ENCODE measurements at regions not wholly inside any gene's neighbourhood (a gene's known extent, or its start where the extent isn't known, plus 50 kb on each side); places are given as distances from the start of the nearest gene placed in this dataset.

DNA sequence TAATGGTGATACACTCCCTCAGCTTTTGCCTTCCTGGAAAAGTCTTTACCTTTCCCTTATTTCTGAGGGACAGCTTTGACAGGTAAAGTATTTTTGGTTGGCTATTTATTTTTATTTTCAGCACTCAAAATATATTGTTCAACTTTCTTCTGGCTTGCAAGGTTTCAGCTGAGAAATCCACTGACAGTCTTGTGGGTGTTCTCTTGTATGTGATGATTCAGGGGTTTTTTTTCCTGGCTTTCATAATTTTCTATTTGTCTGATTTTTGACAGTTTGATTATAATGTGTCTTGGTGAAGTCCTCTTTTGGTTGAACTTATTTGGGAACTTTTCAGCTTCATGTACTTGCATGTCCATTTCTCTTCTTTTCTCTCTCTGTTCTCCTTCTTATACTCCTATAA, 73.7 kb upstream of the OTOGL start:
- Histone ChIP-seq H4K20me1 (ENCODE audit: control insufficient read depth, insufficient read depth, insufficient read length) (no peaks in the 10 kb centered on the region), H3K14ac (ENCODE audit: insufficient read depth, low read length) (no peak overlapping the region), H2BK12ac (ENCODE audit: insufficient read length, low read depth, low read length) (no peak overlapping the region), H2BK5ac (ENCODE audit: insufficient read length, low read length) (no peak overlapping the region), H3K9me3 (ENCODE audit: control insufficient read depth, low read depth, low read length) (no peaks in the 10 kb centered on the region), H3K23ac (ENCODE audit: insufficient read length, low read depth, low read length) (no peak overlapping the region), H2BK20ac (ENCODE audit: low read depth, low read length, poor library complexity, severe bottlenecking) (no peak overlapping the region), H3K23me2 (ENCODE audit: insufficient read length, low read depth, low read length, poor library complexity, severe bottlenecking) (no peaks in the 10 kb centered on the region), H3K79me1 (ENCODE audit: insufficient read depth, low read depth, low read length, poor library complexity, severe bottlenecking) (no peaks in the 10 kb centered on the region), H3K56ac (ENCODE audit: insufficient read length, low read depth, low read length) (no peak overlapping the region), H2AK5ac (ENCODE audit: insufficient read length, low read length) (no peak overlapping the region), H3K4ac (ENCODE audit: low read depth, low read length) (no peak overlapping the region), H3K79me2 (ENCODE audit: insufficient read depth, low read length) (no peaks in the 10 kb centered on the region), H2BK15ac (ENCODE audit: low read depth, low read length) (no peak overlapping the region), H2AFZ (ENCODE audit: low read length) (no peak overlapping the region), H3K4me2 (ENCODE audit: insufficient read depth, insufficient read length, low read length) (no peak overlapping the region), H3K9ac (ENCODE audit: extremely low read depth, insufficient read length, low read length) (no peak overlapping the region), H3K18ac (ENCODE audit: insufficient read length, low read depth, low read length) (no peak overlapping the region), H2BK120ac (ENCODE audit: low read depth, low read length, poor library complexity, severe bottlenecking) (no peak overlapping the region), H3K27me3 (ENCODE audit: insufficient read depth, low read length) (no peaks in the 10 kb centered on the region), H4K91ac (ENCODE audit: insufficient read length, low read depth, low read length) (no peak overlapping the region), H4K8ac (replicated peaks; ENCODE audit: insufficient read length, low read depth, low read length) (no peak overlapping the region), H3K4me1 (ENCODE audit: insufficient read depth, low read length) (peaks cover 6% of the 10 kb centered on the region; the same call in 1 of the 2 replicates), H4K5ac (ENCODE audit: insufficient read length, low read depth, low read length) (no peak overlapping the region), H3K27ac (ENCODE audit: insufficient read length, low read depth, low read length) (no peak overlapping the region), H3T11ph (ENCODE audit: low read length) (no peak overlapping the region)
- H3K4me1 Mint-ChIP-seq, result peaks cover 8 to 10% of the 10 kb centered on the region in 2 experiments
- no peak for DNase-seq
- H3K36me3 Mint-ChIP-seq (ENCODE audit: insufficient read depth in 1 of 3, low read depth in 3 of 3), result peaks cover 0 to 9% (median 2%) of the 10 kb centered on the region in 3 experiments; a peak in 4 of 7 replicates
- no peaks in the 10 kb centered on the region for H3K27me3 Mint-ChIP-seq (ENCODE audit: low read depth)
- TF ChIP-seq, protein P1, sequence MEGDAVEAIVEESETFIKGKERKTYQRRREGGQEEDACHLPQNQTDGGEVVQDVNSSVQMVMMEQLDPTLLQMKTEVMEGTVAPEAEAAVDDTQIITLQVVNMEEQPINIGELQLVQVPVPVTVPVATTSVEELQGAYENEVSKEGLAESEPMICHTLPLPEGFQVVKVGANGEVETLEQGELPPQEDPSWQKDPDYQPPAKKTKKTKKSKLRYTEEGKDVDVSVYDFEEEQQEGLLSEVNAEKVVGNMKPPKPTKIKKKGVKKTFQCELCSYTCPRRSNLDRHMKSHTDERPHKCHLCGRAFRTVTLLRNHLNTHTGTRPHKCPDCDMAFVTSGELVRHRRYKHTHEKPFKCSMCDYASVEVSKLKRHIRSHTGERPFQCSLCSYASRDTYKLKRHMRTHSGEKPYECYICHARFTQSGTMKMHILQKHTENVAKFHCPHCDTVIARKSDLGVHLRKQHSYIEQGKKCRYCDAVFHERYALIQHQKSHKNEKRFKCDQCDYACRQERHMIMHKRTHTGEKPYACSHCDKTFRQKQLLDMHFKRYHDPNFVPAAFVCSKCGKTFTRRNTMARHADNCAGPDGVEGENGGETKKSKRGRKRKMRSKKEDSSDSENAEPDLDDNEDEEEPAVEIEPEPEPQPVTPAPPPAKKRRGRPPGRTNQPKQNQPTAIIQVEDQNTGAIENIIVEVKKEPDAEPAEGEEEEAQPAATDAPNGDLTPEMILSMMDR (conservative IDR thresholded peaks at IDR 0.05), result no peak
- H3K9me3 Mint-ChIP-seq, result peaks cover 8 to 12% of the 10 kb centered on the region in 2 experiments
- H3K27ac Mint-ChIP-seq, result no peak overlapping the region
- H3K4me3 Mint-ChIP-seq, result no peak overlapping the region
